Smooth muscle cell (in vitro differentiated cells): ENCODE measurements at regions not wholly inside any gene's neighbourhood (a gene's known extent, or its start where the extent isn't known, plus 50 kb on each side); places are given as distances from the start of the nearest gene placed in this dataset.

Experiments
- DNase-seq: peaks from one replicate; lab custom pipeline; 2025; ENCODE audit not compliant: unreplicated experiment; lab: John Stamatoyannopoulos, UW
- H2AFZ ChIP-seq: fragments of 200-600 bp; sonication (generic); 2 replicates; pipeline ENCODE4 v1.6.0; 2016; ENCODE audit warnings: antibody characterized with exemption, low read depth, mild to moderate bottlenecking
- H3F3A ChIP-seq: fragments of 200-600 bp; sonication (generic); 2 replicates; pipeline ENCODE4 v1.6.0; 2017; ENCODE audit warnings: antibody characterized with exemption, low read depth
- H3K27ac ChIP-seq: fragments of 200-600 bp; sonication (generic); 2 replicates; pipeline ENCODE4 v1.5.1; 2016; ENCODE audit warnings: low read depth, mild to moderate bottlenecking
- H3K27me3 ChIP-seq: fragments of 200-600 bp; sonication (generic); 2 replicates; pipeline ENCODE4 v1.6.1; 2016; ENCODE audit warnings: low read depth, mild to moderate bottlenecking
- H3K36me3 ChIP-seq: fragments of 200-600 bp; sonication (generic); 2 replicates; pipeline ENCODE4 v1.5.1; 2016; ENCODE audit warnings: low read depth
- H3K4me1 ChIP-seq: fragments of 200-600 bp; sonication (generic); 2 replicates; pipeline ENCODE4 v1.5.1; 2016; ENCODE audit warnings: low read depth
- H3K4me2 ChIP-seq: fragments of 200-600 bp; sonication (generic); 2 replicates; pipeline ENCODE4 v1.6.0; 2016; ENCODE audit warnings: mild to moderate bottlenecking
- H3K4me3 ChIP-seq: fragments of 200-600 bp; sonication (generic); 2 replicates; pipeline ENCODE4 v1.5.1; 2016; ENCODE audit warnings: mild to moderate bottlenecking
- H3K79me2 ChIP-seq: fragments of 200-600 bp; sonication (generic); 2 replicates; pipeline ENCODE4 v1.6.0; 2016; ENCODE audit warnings: low read depth, mild to moderate bottlenecking
- H3K9ac ChIP-seq: fragments of 200-600 bp; sonication (generic); 2 replicates; pipeline ENCODE4 v1.6.0; 2016; ENCODE audit warnings: low read depth
- H3K9me3 ChIP-seq: fragments of 200-600 bp; sonication (generic); replicated peaks from 2 replicates; pipeline ENCODE4 v1.5.1; 2016; ENCODE audit warnings: low read depth
- H4K20me1 ChIP-seq: fragments of 200-600 bp; sonication (generic); 2 replicates; pipeline ENCODE4 v1.6.0; 2016; ENCODE audit warnings: low read depth
- WGBS: methylation state at CpG from one replicate; pipeline ENCODE4 v1.1.7; 2016; ENCODE audit warnings: low lambda C conversion rate; 5-methylcytosine and 5-hydroxymethylcytosine counted together
- TF ChIP-seq, protein P1 (sequence below): fragments of 200-600 bp; sonication (generic); IDR thresholded peaks from 2 replicates; pipeline ENCODE4 v1.5.1; 2017; ENCODE audit warnings: borderline replicate concordance, mild to moderate bottlenecking, antibody characterized with exemption; ENCODE audit not compliant: insufficient read depth, poor library complexity, severe bottlenecking

DNA sequence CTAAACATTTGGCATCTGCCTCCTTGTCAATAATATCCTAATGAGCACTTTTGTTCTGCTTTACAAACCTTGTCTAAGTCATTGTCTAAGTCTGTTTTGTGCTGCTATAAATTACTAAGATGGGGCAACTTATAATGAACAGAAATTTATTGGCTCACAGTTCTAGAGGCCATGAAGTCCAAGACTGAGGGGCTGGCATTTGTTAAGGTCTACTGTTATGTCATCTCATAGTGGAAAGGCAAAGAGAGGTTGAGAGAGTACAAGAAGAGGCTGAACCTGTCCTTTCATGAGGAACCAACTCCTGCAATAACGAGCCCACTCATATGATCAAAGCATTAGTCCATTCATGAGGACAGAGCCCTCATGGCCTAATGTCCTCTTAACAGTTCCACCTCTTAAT, 72.7 kb upstream of the KLF12 start:
- Histone ChIP-seq H3K4me2 (no peak overlapping the region), H3K4me3 (no peak overlapping the region), H3F3A (no peaks in the 10 kb centered on the region), H3K4me1 (peaks cover 6% of the 10 kb centered on the region), H2AFZ (no peak overlapping the region), H3K9me3 (no peaks in the 10 kb centered on the region), H3K27ac (no peak overlapping the region), H3K9ac (no peak overlapping the region), H3K27me3 (no peaks in the 10 kb centered on the region), H4K20me1 (no peaks in the 10 kb centered on the region), H3K36me3 (no peaks in the 10 kb centered on the region), H3K79me2 (no peaks in the 10 kb centered on the region)
- TF ChIP-seq, protein P1, sequence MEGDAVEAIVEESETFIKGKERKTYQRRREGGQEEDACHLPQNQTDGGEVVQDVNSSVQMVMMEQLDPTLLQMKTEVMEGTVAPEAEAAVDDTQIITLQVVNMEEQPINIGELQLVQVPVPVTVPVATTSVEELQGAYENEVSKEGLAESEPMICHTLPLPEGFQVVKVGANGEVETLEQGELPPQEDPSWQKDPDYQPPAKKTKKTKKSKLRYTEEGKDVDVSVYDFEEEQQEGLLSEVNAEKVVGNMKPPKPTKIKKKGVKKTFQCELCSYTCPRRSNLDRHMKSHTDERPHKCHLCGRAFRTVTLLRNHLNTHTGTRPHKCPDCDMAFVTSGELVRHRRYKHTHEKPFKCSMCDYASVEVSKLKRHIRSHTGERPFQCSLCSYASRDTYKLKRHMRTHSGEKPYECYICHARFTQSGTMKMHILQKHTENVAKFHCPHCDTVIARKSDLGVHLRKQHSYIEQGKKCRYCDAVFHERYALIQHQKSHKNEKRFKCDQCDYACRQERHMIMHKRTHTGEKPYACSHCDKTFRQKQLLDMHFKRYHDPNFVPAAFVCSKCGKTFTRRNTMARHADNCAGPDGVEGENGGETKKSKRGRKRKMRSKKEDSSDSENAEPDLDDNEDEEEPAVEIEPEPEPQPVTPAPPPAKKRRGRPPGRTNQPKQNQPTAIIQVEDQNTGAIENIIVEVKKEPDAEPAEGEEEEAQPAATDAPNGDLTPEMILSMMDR = no peak
- WGBS = 91% methylated on average over 1 of the region's 1 CpG
- no peak for DNase-seq

DNA sequence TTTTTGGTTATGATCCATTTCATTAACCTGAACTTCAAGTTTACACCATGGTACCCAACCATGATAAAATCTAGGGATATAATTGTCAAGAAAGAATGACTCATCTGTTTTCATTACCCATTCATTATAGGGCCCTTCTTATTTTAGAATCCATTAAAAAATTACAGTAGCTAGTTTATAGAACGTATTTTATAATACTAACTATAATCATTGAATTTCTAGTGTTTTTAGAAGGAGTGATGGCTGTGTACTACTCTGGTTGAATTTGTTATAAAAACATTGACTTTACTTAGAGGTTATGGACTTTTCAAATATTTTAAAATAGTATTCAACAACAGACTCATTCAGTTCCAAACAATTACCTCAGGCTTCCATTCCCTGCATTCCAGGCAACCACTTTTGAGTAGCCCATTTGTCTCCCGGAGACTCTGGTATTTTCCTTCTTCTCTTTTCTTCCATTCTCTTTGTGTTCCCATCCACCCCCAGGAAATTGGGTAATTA, 71.9 kb upstream of the KLF12 start:
- no peak overlapping the region for H3K9ac ChIP-seq
- no peaks in the 10 kb centered on the region for H3K79me2 ChIP-seq
- no peak for DNase-seq
- TF ChIP-seq, protein P1 = no peak
- H3K27ac ChIP-seq = peak overlapping the region; percentile 27
- H2AFZ ChIP-seq = no peak overlapping the region
- H3K4me2 ChIP-seq = no peak overlapping the region
- H4K20me1 ChIP-seq = no peaks in the 10 kb centered on the region
- H3F3A ChIP-seq = no peaks in the 10 kb centered on the region
- no peak overlapping the region for H3K4me3 ChIP-seq
- no peaks in the 10 kb centered on the region for H3K36me3 ChIP-seq
- 56% methylated on average over 2 of the region's 2 CpGs for WGBS
- H3K27me3 ChIP-seq = no peaks in the 10 kb centered on the region
- no peaks in the 10 kb centered on the region for H3K9me3 ChIP-seq
- H3K4me1 ChIP-seq = peaks cover 6% of the 10 kb centered on the region

DNA sequence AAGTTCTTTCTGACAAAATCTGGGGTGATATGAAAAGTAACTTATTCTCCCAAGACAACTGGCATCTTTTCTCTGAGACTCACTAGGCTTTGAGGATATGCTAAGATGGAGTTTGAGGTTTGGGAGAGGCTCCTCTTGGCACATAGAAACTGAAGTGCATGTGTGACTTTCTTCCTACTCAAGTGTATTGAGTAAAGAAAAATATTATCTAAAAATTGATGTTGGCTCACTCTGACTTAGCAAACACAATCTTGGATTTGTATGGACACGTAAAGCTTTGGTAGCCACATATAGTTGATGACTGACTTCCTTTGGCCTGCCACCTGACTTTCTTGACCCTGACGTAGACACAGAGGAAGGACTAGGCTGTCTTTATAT, 71.1 kb upstream of the KLF12 start:
- Histone ChIP-seq H3K4me2 (peak overlapping the region; percentile 18), H3K9ac (no peak overlapping the region)
- WGBS = 92% methylated on average over 2 of the region's 2 CpGs

More for the DNA sequence above, 71.1 kb upstream of the KLF12 start:
- Histone ChIP-seq H3K27me3 (no peaks in the 10 kb centered on the region), H3K79me2 (no peaks in the 10 kb centered on the region), H3K9me3 (no peaks in the 10 kb centered on the region), H3K36me3 (no peaks in the 10 kb centered on the region), H3K4me1 (peaks cover 6% of the 10 kb centered on the region), H3K4me3 (no peak overlapping the region), H3F3A (no peaks in the 10 kb centered on the region), H2AFZ (no peak overlapping the region), H3K27ac (peak overlapping the region; percentile 27), H4K20me1 (no peaks in the 10 kb centered on the region)
- TF ChIP-seq, protein P1 = no peak
- DNase-seq = no peak
